ENCODE measurements at regions not wholly inside any gene's neighbourhood (a gene's known extent, or its start where the extent isn't known, plus 50 kb on each side); places are given as distances from the start of the nearest gene placed in this dataset.

- DNase-seq (ENCODE audit: low read depth in 2 of 3, low spot score in 1 of 3), result no peak
Measured at GRCh38 chr14:44309331-44309730, 197.8 kb downstream of the FSCB start.

DNA sequence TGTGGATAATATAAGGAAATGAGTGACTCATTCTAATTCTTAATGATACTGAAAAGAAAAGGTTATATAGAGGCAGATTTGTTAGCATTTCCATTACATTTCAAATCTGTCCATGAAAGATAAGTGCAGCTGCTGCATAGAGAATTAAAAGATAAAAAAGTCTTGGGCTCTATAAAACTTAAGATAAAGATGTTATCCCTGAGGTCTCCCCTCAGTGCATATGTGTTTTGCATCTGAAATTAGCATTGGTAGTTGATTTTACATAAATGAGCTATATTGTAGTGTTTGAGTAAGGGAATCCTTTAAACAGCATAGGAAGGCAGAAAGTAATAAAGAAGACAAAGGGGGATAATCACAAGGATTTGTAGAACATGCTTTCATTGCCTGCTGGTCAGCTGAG, 206.2 kb downstream of the FSCB start:
- DNase-seq (ENCODE audit: low read depth in 2 of 3, low spot score in 1 of 3), result no peak

- DNase-seq (ENCODE audit: low read depth in 2 of 3, low spot score in 1 of 3), result no peak
Measured at GRCh38 chr14:44297437-44297836, 209.6 kb downstream of the FSCB start.

GRCh38 chr14:44291366-44291915, 215.6 kb downstream of the FSCB start:
- no peak for DNase-seq (ENCODE audit: low read depth in 2 of 3, low spot score in 1 of 3)

GRCh38 chr14:44287858-44288257, 219.2 kb downstream of the FSCB start:
- DNase-seq (ENCODE audit: low read depth in 2 of 3, low spot score in 1 of 3), result no peak

DNA sequence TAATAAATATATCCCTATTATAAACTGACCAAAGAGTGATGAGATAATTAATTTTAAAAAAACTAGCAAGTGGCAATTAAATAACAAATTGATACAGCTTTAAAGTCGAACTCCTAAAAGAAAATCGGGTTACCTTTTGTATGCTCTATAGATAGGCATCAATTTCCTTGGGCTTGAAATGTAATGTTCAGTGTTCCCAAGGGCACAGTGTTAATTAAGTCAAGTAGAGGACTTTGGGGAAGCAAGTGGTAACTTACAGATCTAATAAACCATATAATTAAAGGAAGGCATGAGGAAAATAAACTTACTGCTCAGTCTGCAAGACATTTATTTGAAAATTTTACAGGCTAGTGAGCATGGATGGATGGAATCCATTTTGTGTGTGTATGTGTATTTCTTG, 220.9 kb downstream of the FSCB start:
- no peak for DNase-seq (ENCODE audit: low read depth in 2 of 3, low spot score in 1 of 3)

DNA sequence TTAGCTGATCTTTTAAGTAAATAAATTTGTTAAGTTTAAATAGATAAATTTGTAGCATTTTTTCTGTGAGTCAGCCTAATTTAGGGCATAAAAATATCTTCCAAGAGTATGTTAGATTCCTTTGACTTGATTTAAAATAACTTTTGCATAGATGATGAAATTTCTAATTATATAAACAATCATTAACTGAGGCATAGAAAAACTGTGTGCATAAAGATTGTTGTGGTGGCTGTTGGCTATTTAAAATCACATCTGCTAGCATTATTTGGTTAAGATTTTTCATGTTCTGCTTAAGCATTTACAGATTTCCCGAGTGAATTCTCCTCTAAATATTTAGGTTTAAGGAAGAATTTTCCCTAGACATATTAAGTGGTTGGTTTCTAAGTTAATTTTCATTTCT, 223.2 kb downstream of the FSCB start:
- no peak for DNase-seq (ENCODE audit: low read depth in 2 of 3, low spot score in 1 of 3)

DNA sequence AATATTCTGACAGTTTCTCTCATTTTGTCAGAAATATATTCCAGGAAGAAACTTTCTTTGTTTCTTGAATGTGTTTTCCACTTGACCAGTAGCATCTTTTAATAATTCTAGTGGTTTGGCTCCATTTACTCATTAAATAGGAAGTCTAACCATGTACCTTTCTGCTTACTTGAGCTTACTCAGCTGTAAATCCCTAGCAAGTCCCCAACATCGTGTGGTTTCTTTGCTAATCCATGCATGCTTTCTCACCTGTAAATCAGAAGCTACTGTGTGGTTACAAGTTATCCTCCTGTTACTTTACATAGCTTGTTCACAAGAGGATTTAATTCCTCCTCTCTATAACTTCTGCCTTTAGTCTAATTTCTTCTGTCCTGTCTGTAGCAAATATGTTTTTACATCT, 227.7 kb downstream of the FSCB start:
- no peak for DNase-seq (ENCODE audit: low read depth in 2 of 3, low spot score in 1 of 3)

- DNase-seq (ENCODE audit: low read depth in 2 of 3, low spot score in 1 of 3), result no peak
Measured at GRCh38 chr14:44271637-44272036, 235.4 kb downstream of the FSCB start.

- no peak for DNase-seq (ENCODE audit: low read depth in 2 of 3, low spot score in 1 of 3)
Measured at GRCh38 chr14:44271006-44271405, 236.1 kb downstream of the FSCB start.

DNA sequence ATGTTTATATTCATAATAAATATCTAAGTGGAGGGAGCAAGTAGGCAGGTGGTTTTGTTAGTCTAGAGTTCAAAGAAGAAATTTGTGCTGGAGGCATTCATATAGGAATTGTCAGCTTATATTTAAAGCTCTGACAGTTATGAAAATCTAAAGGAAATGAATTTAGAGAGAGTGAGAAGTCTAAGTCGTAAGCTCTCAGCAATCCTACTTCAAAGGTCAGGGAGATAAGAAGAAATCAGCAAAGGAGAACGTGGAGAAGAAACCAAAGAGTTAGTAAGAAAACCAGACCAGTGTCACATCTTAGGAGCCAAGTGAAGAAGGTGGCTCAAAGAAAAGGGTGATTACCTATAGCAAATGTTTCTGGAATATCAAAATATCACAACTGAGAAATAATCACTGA, 241.8 kb downstream of the FSCB start:
- DNase-seq (ENCODE audit: low read depth in 2 of 3, low spot score in 1 of 3), result no peak

DNA sequence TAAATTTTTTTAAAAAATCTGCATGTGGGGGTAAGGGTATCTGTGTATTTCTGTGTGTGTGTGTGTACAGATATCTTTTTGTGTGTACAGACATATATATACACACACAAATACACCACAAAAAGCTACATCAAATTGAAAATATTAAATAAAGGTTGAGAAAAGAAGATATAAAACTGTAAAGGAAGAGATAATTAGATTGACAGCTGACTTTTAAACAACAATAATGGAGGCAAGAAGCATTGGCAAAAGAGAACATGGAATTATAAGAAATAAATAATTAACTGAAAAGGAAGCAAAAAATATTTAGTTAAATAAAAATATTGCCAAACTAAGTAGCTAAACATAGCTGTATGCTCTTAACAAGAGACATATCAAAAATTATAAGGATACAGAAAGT, 291.4 kb downstream of the FSCB start:
- DNase-seq (ENCODE audit: low read depth in 2 of 3, low spot score in 1 of 3), result no peak

GRCh38 chr14:44211718-44212117, 295.4 kb downstream of the FSCB start:
- DNase-seq (ENCODE audit: low read depth in 2 of 3, low spot score in 1 of 3), result no peak

DNA sequence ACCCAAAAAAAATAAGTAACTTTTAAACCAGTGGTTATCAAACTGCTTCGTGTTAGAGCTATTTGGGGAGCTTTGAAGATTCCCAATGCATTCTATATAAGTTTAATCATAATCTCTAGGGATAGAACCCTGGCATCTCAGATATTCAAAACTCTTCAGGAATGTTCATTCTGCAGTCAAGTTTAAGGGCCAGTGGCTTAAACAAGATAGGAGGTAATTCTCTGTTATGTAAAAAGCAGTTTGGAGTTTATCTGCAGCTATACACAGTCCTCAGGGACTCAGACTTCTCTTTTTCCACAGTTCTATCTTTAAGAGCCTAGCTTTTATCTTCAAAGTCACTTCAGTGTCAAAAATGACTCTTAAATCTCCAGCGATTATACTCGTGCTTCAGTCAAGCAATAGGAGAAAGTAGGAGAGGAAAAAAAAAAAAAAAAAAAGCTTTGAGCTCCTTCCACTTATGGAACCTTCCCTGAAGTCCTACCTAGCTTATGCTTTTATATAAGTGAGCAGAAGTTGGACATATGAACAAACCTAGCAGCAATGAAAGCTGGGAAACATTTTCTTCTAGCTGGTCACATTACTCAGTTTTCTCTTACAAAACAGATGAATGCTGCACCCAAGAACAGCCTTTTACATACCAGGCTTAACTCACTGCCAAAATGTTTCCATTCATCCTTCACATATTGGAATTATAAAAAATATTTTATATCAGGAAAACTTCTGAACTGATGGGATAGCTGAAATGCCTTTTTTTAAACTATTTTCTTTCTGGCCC, 302.8 kb downstream of the FSCB start:
- no peak for DNase-seq (ENCODE audit: low read depth in 2 of 3, low spot score in 1 of 3)

GRCh38 chr14:44180975-44181374, 326.1 kb downstream of the FSCB start:
- DNase-seq (ENCODE audit: low read depth in 2 of 3, low spot score in 1 of 3), result no peak

- no peak for DNase-seq (ENCODE audit: low read depth in 2 of 3, low spot score in 1 of 3)
Measured at GRCh38 chr14:44170556-44170955, 336.5 kb downstream of the FSCB start.

GRCh38 chr14:44170101-44170500, 337.0 kb downstream of the FSCB start:
- DNase-seq (ENCODE audit: low read depth in 2 of 3, low spot score in 1 of 3), result no peak

DNA sequence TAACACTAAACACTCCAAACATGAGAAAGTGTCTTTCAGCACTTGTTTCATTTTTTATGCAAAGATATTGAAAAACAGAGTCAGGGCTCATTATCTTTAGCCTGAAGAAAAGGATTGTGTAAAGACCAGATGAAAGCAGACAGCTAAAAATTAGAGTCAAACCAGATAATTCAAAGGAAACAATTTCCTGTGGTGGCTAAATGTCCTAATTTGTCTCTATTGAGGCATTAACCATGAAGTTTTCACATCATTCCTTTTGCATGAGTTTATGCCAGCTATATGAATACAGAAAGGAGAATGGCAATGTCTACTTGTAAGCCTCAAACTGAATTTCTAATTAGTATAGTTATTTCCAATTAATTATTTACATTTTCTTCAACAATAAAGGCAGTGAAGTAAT, 338.5 kb downstream of the FSCB start:
- no peak for DNase-seq (ENCODE audit: low read depth in 2 of 3, low spot score in 1 of 3)

DNA sequence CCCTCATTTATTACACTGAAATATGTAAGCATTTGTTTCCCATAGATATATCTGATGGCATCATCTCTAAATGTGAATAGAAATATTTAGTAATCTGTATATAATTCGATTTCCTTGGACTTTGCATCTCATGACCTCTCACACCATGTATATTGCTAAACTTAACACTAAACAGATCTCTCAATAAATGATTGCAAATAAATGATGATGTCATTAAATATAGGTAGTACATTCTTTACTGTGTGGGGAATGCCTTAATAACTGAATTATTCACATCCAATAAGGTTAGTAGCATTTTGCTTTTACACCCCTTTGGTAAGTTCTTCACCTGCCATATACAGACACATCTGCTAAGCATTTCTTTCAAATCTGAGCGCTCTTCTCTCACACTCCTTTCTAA, 340.5 kb downstream of the FSCB start:
- no peak for DNase-seq (ENCODE audit: low read depth in 2 of 3, low spot score in 1 of 3)

GRCh38 chr14:44165936-44166335, 341.1 kb downstream of the FSCB start:
- DNase-seq (ENCODE audit: low read depth in 2 of 3, low spot score in 1 of 3), result no peak

DNA sequence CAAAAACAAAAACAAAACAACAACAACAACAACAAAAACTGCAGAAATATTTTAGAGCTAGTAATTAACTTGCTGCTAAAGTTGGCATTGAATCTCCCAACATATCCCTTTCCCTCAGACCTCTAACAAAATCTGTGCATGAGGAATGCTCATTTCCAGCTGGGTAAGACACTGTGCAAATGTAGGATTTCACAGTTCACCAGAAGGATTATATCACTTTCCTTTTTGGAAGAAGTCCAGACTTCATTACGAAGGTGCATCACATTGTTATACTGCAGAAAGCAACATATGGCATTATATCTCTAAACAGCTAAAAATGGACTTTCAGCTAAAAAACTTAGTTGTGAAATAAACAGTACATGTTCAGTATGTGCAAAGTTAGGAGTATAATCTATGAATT, 341.8 kb downstream of the FSCB start:
- DNase-seq (ENCODE audit: low read depth in 2 of 3, low spot score in 1 of 3), result no peak

- no peak for DNase-seq (ENCODE audit: low read depth in 2 of 3, low spot score in 1 of 3)
Measured at GRCh38 chr14:44163946-44164345, 343.1 kb downstream of the FSCB start.

GRCh38 chr14:44162197-44162596, 344.9 kb downstream of the FSCB start:
- DNase-seq (ENCODE audit: low read depth in 2 of 3, low spot score in 1 of 3), result no peak

Data from stimulated activated CD4-positive, alpha-beta T cell treated with anti-CD3 and anti-CD28 coated beads, Interleukin-12 subunit alpha, Interleukin-12 subunit beta, amount 100 ng/mL, for 48 hours (primary cell).